ENCODE measurements at regions not wholly inside any gene's neighbourhood (a gene's known extent, or its start where the extent isn't known, plus 50 kb on each side); places are given as distances from the start of the nearest gene placed in this dataset.

DNA sequence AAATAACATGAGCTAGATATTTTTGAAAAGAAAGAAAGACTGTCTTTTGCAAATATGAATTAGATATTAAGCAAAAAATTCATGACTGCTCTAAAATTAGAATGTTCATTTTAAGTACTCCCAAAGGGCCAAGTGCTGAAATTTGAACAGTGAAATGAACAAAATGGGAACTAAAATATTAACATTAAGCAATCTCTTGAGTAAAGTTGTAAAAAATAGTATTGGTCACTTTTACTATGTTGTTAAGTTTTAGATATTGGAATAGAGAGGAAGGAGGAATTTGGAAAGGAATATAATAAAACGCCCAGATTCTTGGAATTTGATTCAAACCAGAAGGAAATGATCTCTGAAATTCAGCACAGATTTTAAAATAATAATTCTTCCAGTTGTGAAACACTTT, 125.9 kb upstream of the ANK2 start:
- TF ChIP-seq, protein P1, sequence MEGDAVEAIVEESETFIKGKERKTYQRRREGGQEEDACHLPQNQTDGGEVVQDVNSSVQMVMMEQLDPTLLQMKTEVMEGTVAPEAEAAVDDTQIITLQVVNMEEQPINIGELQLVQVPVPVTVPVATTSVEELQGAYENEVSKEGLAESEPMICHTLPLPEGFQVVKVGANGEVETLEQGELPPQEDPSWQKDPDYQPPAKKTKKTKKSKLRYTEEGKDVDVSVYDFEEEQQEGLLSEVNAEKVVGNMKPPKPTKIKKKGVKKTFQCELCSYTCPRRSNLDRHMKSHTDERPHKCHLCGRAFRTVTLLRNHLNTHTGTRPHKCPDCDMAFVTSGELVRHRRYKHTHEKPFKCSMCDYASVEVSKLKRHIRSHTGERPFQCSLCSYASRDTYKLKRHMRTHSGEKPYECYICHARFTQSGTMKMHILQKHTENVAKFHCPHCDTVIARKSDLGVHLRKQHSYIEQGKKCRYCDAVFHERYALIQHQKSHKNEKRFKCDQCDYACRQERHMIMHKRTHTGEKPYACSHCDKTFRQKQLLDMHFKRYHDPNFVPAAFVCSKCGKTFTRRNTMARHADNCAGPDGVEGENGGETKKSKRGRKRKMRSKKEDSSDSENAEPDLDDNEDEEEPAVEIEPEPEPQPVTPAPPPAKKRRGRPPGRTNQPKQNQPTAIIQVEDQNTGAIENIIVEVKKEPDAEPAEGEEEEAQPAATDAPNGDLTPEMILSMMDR (IDR thresholded peaks at IDR 0.05), result no peak
- TF ChIP-seq POLR2AphosphoS5 (IDR thresholded peaks at IDR 0.05), result no peak

Data from gastroesophageal sphincter (tissue), 3 donors.